Karpas-422 (cell line): ENCODE measurements at regions not wholly inside any gene's neighbourhood (a gene's known extent, or its start where the extent isn't known, plus 50 kb on each side); places are given as distances from the start of the nearest gene placed in this dataset.

Source experiments
- DNase-seq: peaks from one replicate; pipeline ENCODE4 v3.0.0-alpha.2; 2015
- H2AFZ ChIP-seq: fragments of 200-600 bp; sonication (generic); 2 replicates; pipeline ENCODE4 v1.6.1; 2014; ENCODE audit warnings: antibody characterized with exemption, low read length, mixed read lengths
- H3K27ac ChIP-seq: fragments of 200-600 bp; sonication (generic); 2 replicates; pipeline ENCODE4 v1.5.1; 2014; ENCODE audit warnings: mild to moderate bottlenecking, low read length, moderate library complexity
- H3K27me3 ChIP-seq: fragments of 200-600 bp; sonication (generic); 2 replicates; pipeline ENCODE4 v1.6.1; 2014; ENCODE audit warnings: low read length, mixed read lengths
- H3K36me3 ChIP-seq: fragments of 200-600 bp; sonication (generic); 2 replicates; pipeline ENCODE4 v1.6.1; 2014; ENCODE audit warnings: low read length, mixed read lengths; ENCODE audit not compliant: insufficient read depth
- H3K4me1 ChIP-seq: fragments of 200-600 bp; sonication (generic); 2 replicates; pipeline ENCODE4 v1.6.1; 2014; ENCODE audit warnings: mild to moderate bottlenecking, low read length, mixed read lengths
- H3K4me2 ChIP-seq: fragments of 200-600 bp; sonication (generic); 2 replicates; pipeline ENCODE4 v1.6.1; 2014; ENCODE audit warnings: low read length, low read depth, mild to moderate bottlenecking; ENCODE audit not compliant: poor library complexity, severe bottlenecking
- H3K4me3 ChIP-seq: fragments of 200-600 bp; sonication (generic); 2 replicates; pipeline ENCODE4 v1.5.1; 2014; ENCODE audit warnings: mild to moderate bottlenecking, antibody characterized with exemption, low read length, mixed read lengths
- H3K79me2 ChIP-seq: fragments of 200-600 bp; sonication (generic); 2 replicates; pipeline ENCODE4 v1.6.1; 2014; ENCODE audit warnings: mild to moderate bottlenecking, low read length, mixed read lengths
- H3K9ac ChIP-seq: fragments of 200-600 bp; sonication (generic); 2 replicates; pipeline ENCODE4 v1.6.0; 2014; ENCODE audit warnings: low read length
- H3K9me2 ChIP-seq: fragments of 200-600 bp; sonication (generic), shearing (Covaris generic); replicated peaks from 2 replicates; pipeline ENCODE4 v1.6.0; 2014; ENCODE audit warnings: mild to moderate bottlenecking, low read length, moderate library complexity; ENCODE audit not compliant: insufficient read depth
- H3K9me3 ChIP-seq: fragments of 300-700, 200-600 bp; sonication (generic); 2 replicates; pipeline ENCODE4 v1.6.1; 2014; ENCODE audit warnings: low read length, mixed read lengths
- H4K20me1 ChIP-seq: fragments of 200-600 bp; sonication (generic); 2 replicates; pipeline ENCODE4 v1.6.1; 2014; ENCODE audit warnings: mild to moderate bottlenecking, antibody characterized with exemption, low read length, low read depth; ENCODE audit not compliant: insufficient read depth

- H3K4me2 ChIP-seq: no peak overlapping the region
- H3K4me1 ChIP-seq: no peaks in the 10 kb centered on the region
- H3K9me3 ChIP-seq: no peaks in the 10 kb centered on the region
- no peak overlapping the region for H3K27ac ChIP-seq
- no peak overlapping the region for H2AFZ ChIP-seq
- H3K27me3 ChIP-seq: no peaks in the 10 kb centered on the region
- H4K20me1 ChIP-seq: no peaks in the 10 kb centered on the region
- H3K79me2 ChIP-seq: no peaks in the 10 kb centered on the region
- H3K36me3 ChIP-seq: no peaks in the 10 kb centered on the region
- no peaks in the 10 kb centered on the region for H3K9me2 ChIP-seq
- no peak overlapping the region for H3K9ac ChIP-seq
- no peak overlapping the region for H3K4me3 ChIP-seq
- no peak for DNase-seq
These were observed 604.5 kb downstream of the ISL1 start for GRCh38 chr5:51987669-51988209.

- Histone ChIP-seq H3K4me2 (no peak overlapping the region), H3K9me3 (no peaks in the 10 kb centered on the region), H3K9me2 (no peaks in the 10 kb centered on the region), H3K27ac (no peak overlapping the region), H3K27me3 (no peaks in the 10 kb centered on the region), H2AFZ (no peak overlapping the region), H3K79me2 (no peaks in the 10 kb centered on the region), H3K4me3 (no peak overlapping the region), H3K9ac (no peak overlapping the region), H3K36me3 (no peaks in the 10 kb centered on the region), H4K20me1 (no peaks in the 10 kb centered on the region), H3K4me1 (no peaks in the 10 kb centered on the region)
- DNase-seq: no peak
These were observed 605.4 kb downstream of the ISL1 start for GRCh38 chr5:51988634-51989033.

GRCh38 chr5:51990241-51990640 lies 607.0 kb downstream of the ISL1 start:
- Histone ChIP-seq H2AFZ (no peak overlapping the region), H3K9me2 (no peaks in the 10 kb centered on the region), H3K4me1 (no peaks in the 10 kb centered on the region), H3K9me3 (no peaks in the 10 kb centered on the region), H3K27ac (no peak overlapping the region), H3K4me3 (no peak overlapping the region), H3K79me2 (no peaks in the 10 kb centered on the region), H3K27me3 (no peaks in the 10 kb centered on the region), H3K36me3 (no peaks in the 10 kb centered on the region), H3K9ac (no peak overlapping the region), H3K4me2 (no peak overlapping the region), H4K20me1 (no peaks in the 10 kb centered on the region)
- DNase-seq: no peak

- Histone ChIP-seq H3K9ac (no peak overlapping the region), H3K4me1 (no peaks in the 10 kb centered on the region), H3K79me2 (no peaks in the 10 kb centered on the region), H3K4me3 (no peak overlapping the region), H3K9me3 (no peaks in the 10 kb centered on the region), H3K4me2 (no peak overlapping the region), H3K27me3 (no peaks in the 10 kb centered on the region), H3K36me3 (no peaks in the 10 kb centered on the region), H3K9me2 (no peaks in the 10 kb centered on the region), H2AFZ (no peak overlapping the region), H3K27ac (no peak overlapping the region), H4K20me1 (no peaks in the 10 kb centered on the region)
- DNase-seq: no peak
These were observed 607.5 kb downstream of the ISL1 start for GRCh38 chr5:51990661-51991180.

GRCh38 chr5:51991940-51992339 lies 608.7 kb downstream of the ISL1 start:
- H4K20me1 ChIP-seq: no peaks in the 10 kb centered on the region
- DNase-seq: no peak
- no peak overlapping the region for H3K27ac ChIP-seq
- no peaks in the 10 kb centered on the region for H3K9me2 ChIP-seq
- H3K79me2 ChIP-seq: no peaks in the 10 kb centered on the region
- H3K27me3 ChIP-seq: no peaks in the 10 kb centered on the region
- no peaks in the 10 kb centered on the region for H3K4me1 ChIP-seq
- no peak overlapping the region for H3K9ac ChIP-seq
- H3K4me2 ChIP-seq: no peak overlapping the region
- H2AFZ ChIP-seq: no peak overlapping the region
- no peaks in the 10 kb centered on the region for H3K36me3 ChIP-seq
- H3K4me3 ChIP-seq: no peak overlapping the region
- H3K9me3 ChIP-seq: no peaks in the 10 kb centered on the region

GRCh38 chr5:51995773-51996306 lies 612.6 kb downstream of the ISL1 start:
- H3K36me3 ChIP-seq: no peaks in the 10 kb centered on the region
- H3K9me2 ChIP-seq: no peaks in the 10 kb centered on the region; the same call in 1 of the 2 replicates
- no peak overlapping the region for H3K27ac ChIP-seq
- no peak overlapping the region for H3K4me2 ChIP-seq
- no peak overlapping the region for H3K4me3 ChIP-seq
- DNase-seq: no peak
- no peak overlapping the region for H2AFZ ChIP-seq
- no peaks in the 10 kb centered on the region for H3K4me1 ChIP-seq
- H3K79me2 ChIP-seq: no peaks in the 10 kb centered on the region
- no peaks in the 10 kb centered on the region for H3K27me3 ChIP-seq
- H3K9ac ChIP-seq: no peak overlapping the region
- no peaks in the 10 kb centered on the region for H3K9me3 ChIP-seq
- no peaks in the 10 kb centered on the region for H4K20me1 ChIP-seq

GRCh38 chr5:51996356-51996861 lies 613.2 kb downstream of the ISL1 start:
- Histone ChIP-seq H3K4me1 (no peaks in the 10 kb centered on the region), H3K9me3 (no peaks in the 10 kb centered on the region), H3K4me2 (no peak overlapping the region), H4K20me1 (no peaks in the 10 kb centered on the region), H3K9me2 (no peaks in the 10 kb centered on the region; the same call in 1 of the 2 replicates), H2AFZ (no peak overlapping the region), H3K36me3 (no peaks in the 10 kb centered on the region), H3K27ac (no peak overlapping the region), H3K27me3 (no peaks in the 10 kb centered on the region), H3K4me3 (no peak overlapping the region), H3K9ac (no peak overlapping the region), H3K79me2 (no peaks in the 10 kb centered on the region)
- no peak for DNase-seq

- no peak for DNase-seq
These were observed 614.3 kb downstream of the ISL1 start for GRCh38 chr5:51997500-51997899.

More at GRCh38 chr5:51997500-51997899, 614.3 kb downstream of the ISL1 start:
- Histone ChIP-seq H3K9me3 (no peaks in the 10 kb centered on the region), H3K9me2 (no peaks in the 10 kb centered on the region; the same call in 1 of the 2 replicates), H3K9ac (no peak overlapping the region), H3K79me2 (no peaks in the 10 kb centered on the region), H3K27ac (no peak overlapping the region), H3K4me2 (no peak overlapping the region), H3K4me1 (no peaks in the 10 kb centered on the region), H4K20me1 (no peaks in the 10 kb centered on the region), H3K36me3 (no peaks in the 10 kb centered on the region), H2AFZ (no peak overlapping the region), H3K4me3 (no peak overlapping the region), H3K27me3 (no peaks in the 10 kb centered on the region)
